AG09309 (cell line): ENCODE measurements at regions not wholly inside any gene's neighbourhood (a gene's known extent, or its start where the extent isn't known, plus 50 kb on each side); places are given as distances from the start of the nearest gene placed in this dataset.

ENCODE experiments used
- DNase-seq: peaks from one replicate; pipeline ENCODE4 v3.0.0-alpha.2; 2010; ENCODE audit warnings: low read depth
- H3K4me3 ChIP-seq: 2 replicates; pipeline ENCODE4 v1.5.1; 2011; ENCODE audit warnings: mild to moderate bottlenecking, low read depth, low read length, moderate library complexity; ENCODE audit not compliant: control insufficient read depth
- CTCF ChIP-seq: IDR thresholded peaks from 2 replicates; pipeline ENCODE4 v1.5.1; 2011; ENCODE audit warnings: mild to moderate bottlenecking, low read depth, low read length, inconsistent platforms; ENCODE audit not compliant: insufficient read depth, control insufficient read depth; ENCODE audit errors: missing control alignments

GRCh38 chr1:80891871-80892270 is 908.9 kb upstream of the ADGRL2 start:
- no peak for TF ChIP-seq CTCF
- DNase-seq = no peak

GRCh38 chr1:80882553-80882952 is 918.2 kb upstream of the ADGRL2 start:
- no peak overlapping the region for H3K4me3 ChIP-seq
- TF ChIP-seq CTCF = no peak
- DNase-seq = no peak

More at GRCh38 chr1:80891871-80892270, 908.9 kb upstream of the ADGRL2 start:
- no peak overlapping the region for H3K4me3 ChIP-seq

GRCh38 chr1:80878343-80878742 is 922.4 kb upstream of the ADGRL2 start:
- no peak for DNase-seq
- no peak overlapping the region for H3K4me3 ChIP-seq
- TF ChIP-seq CTCF = no peak

- no peak for TF ChIP-seq CTCF
- DNase-seq = no peak
- H3K4me3 ChIP-seq = no peak overlapping the region
These were observed 924.7 kb upstream of the ADGRL2 start for GRCh38 chr1:80876035-80876434.

GRCh38 chr1:80869299-80869698 is 931.4 kb upstream of the ADGRL2 start:
- TF ChIP-seq CTCF = no peak
- no peak for DNase-seq
- no peak overlapping the region for H3K4me3 ChIP-seq

GRCh38 chr1:80847904-80848303 is 952.8 kb upstream of the ADGRL2 start:
- no peak for TF ChIP-seq CTCF
- no peak overlapping the region for H3K4me3 ChIP-seq
- no peak for DNase-seq

GRCh38 chr1:80846966-80847365 is 953.8 kb upstream of the ADGRL2 start:
- DNase-seq = no peak
- TF ChIP-seq CTCF = no peak
- no peak overlapping the region for H3K4me3 ChIP-seq
